HCT116 (cell line): ENCODE measurements at regions not wholly inside any gene's neighbourhood (a gene's known extent, or its start where the extent isn't known, plus 50 kb on each side); places are given as distances from the start of the nearest gene placed in this dataset.

Experiments
- ATAC-seq: fragments of 200-7000 bp; cut with Tn5 transposase; 2 replicates; pipeline ENCODE4 v1.9.1; 2020; ENCODE audit warnings: mild to moderate bottlenecking, moderate library complexity
- BruUV-seq: library from RNA; stranded (reverse); fragments of 400-500 nt; replicated peaks from 2 replicates; lab custom pipeline; 2021; lab: Mats Ljungman, UMichigan
- CTCF ChIA-PET: fragments of 300-600 bp; sonication (Branson Sonifier 250); formaldehyde crosslinking; loops from one replicate; lab custom pipeline; 2021; ENCODE audit warnings: antibody characterized with exemption; lab: Charles Lee
- POLR2A ChIA-PET: fragments of 300-600, 350-600 bp; sonication (Branson Sonifier 250); formaldehyde crosslinking; loops from one replicate; lab custom pipeline; 2021; ENCODE audit warnings: antibody characterized with exemption; lab: Charles Lee
- RAD21 ChIA-PET, 2 experiments: fragments of 300-600 bp; sonication (Branson Sonifier 250); formaldehyde crosslinking; loops; one replicate each; lab custom pipeline; 2023; ENCODE audit warnings: low total read pairs in 2 of 2; ENCODE audit not compliant: uncharacterized antibody in 2 of 2, unreplicated experiment in 2 of 2, low non-redundant PET in 1 of 2; lab: Charles Lee
- DNase-seq: peaks from one replicate; pipeline ENCODE4 v3.0.0-alpha.2; 2010; ENCODE audit warnings: low read depth, low spot score
- H2AFZ ChIP-seq: fragments of 200-600 bp; shearing (Covaris generic), sonication (generic); 2 replicates; pipeline ENCODE4 v1.6.1; 2017; ENCODE audit warnings: low read depth, mixed run types, mixed read lengths, antibody characterized with exemption, low read length; ENCODE audit not compliant: poor library complexity, severe bottlenecking
- H3K27ac ChIP-seq: 2 replicates; pipeline ENCODE4 v1.5.1; 2012; ENCODE audit warnings: low read depth, low read length
- H3K27me3 ChIP-seq: fragments of 200-600 bp; sonication (generic); 2 replicates; pipeline ENCODE4 v1.6.1; 2016; ENCODE audit warnings: mixed run types, low read length, mixed read lengths; ENCODE audit not compliant: insufficient read depth
- H3K36me3 ChIP-seq, 2 experiments: fragments of 200-500 bp in 1 of 2; fragments of 200-600 bp in 1 of 2; sonication (Bioruptor generic) in 1 of 2; sonication (generic) in 1 of 2; 2 replicates each; pipeline versions ENCODE4 v1.5.1 to v1.6.1; 2014 to 2016; ENCODE audit warnings: low read length in 2 of 2, inconsistent platforms in 1 of 2, mixed read lengths in 1 of 2, mixed run types in 1 of 2; ENCODE audit not compliant: insufficient read depth in 2 of 2, control insufficient read depth in 1 of 2
- H3K4me1 ChIP-seq, 2 experiments: fragments of 200-600 bp in 1 of 2; sonication (generic) in 1 of 2; 2 replicates each; pipeline versions ENCODE4 v1.5.1 to v1.6.1; 2012 to 2017; ENCODE audit warnings: low read length in 2 of 2, inconsistent platforms in 1 of 2, mild to moderate bottlenecking in 1 of 2, mixed read lengths in 1 of 2, mixed run types in 1 of 2, moderate library complexity in 1 of 2; ENCODE audit not compliant: insufficient read depth in 2 of 2, control insufficient read depth in 1 of 2
- H3K4me2 ChIP-seq: fragments of 200-600 bp; sonication (generic); 2 replicates; pipeline ENCODE4 v1.6.1; 2017; ENCODE audit warnings: mixed run types, low read length, mixed read lengths
- H3K4me3 ChIP-seq, 2 experiments: fragments of 200-600 bp in 1 of 2; sonication (generic) in 1 of 2; replicated peaks in 1 of 2; 2 replicates each; pipeline ENCODE4 v1.5.1; 2011 to 2016; ENCODE audit warnings: low read length in 2 of 2, control low read depth in 1 of 2, low read depth in 1 of 2, mild to moderate bottlenecking in 1 of 2, mixed read lengths in 1 of 2, mixed run types in 1 of 2
- H3K79me2 ChIP-seq: fragments of 200-600 bp; sonication (generic); 2 replicates; pipeline ENCODE4 v1.6.1; 2017; ENCODE audit warnings: mild to moderate bottlenecking, mixed run types, low read length, moderate library complexity, mixed read lengths; ENCODE audit not compliant: insufficient read depth
- H3K9ac ChIP-seq: fragments of 200-600 bp; sonication (generic); 2 replicates; pipeline ENCODE4 v1.6.1; 2016; ENCODE audit warnings: low read length, mixed read lengths
- H3K9me2 ChIP-seq: fragments of 200-600 bp; sonication (generic), shearing (Covaris generic); 2 replicates; pipeline ENCODE4 v1.6.1; 2017; ENCODE audit warnings: mixed run types, mild to moderate bottlenecking, moderate library complexity; ENCODE audit not compliant: insufficient read depth
- H3K9me3 ChIP-seq, 2 experiments: fragments of 200-500 bp in 1 of 2; fragments of 200-600 bp in 1 of 2; sonication (Bioruptor generic) in 1 of 2; sonication (generic) in 1 of 2; 2 replicates each; pipeline ENCODE4 v1.6.1; 2014 to 2017; ENCODE audit warnings: low read length in 2 of 2, mixed read lengths in 2 of 2, inconsistent platforms in 1 of 2, low read depth in 1 of 2, mild to moderate bottlenecking in 1 of 2, mixed run types in 1 of 2, moderate library complexity in 1 of 2; ENCODE audit not compliant: control insufficient read depth in 1 of 2, insufficient read depth in 1 of 2
- H4K20me1 ChIP-seq: fragments of 200-600 bp; sonication (generic), shearing (Covaris generic); 2 replicates; pipeline ENCODE4 v1.6.1; 2017; ENCODE audit warnings: mixed run types, mild to moderate bottlenecking, moderate library complexity; ENCODE audit not compliant: insufficient read depth
- EZH2phosphoT487 ChIP-seq: fragments of 200-600 bp; IDR thresholded peaks from 2 replicates; pipeline ENCODE4 v1.6.1; 2018; ENCODE audit warnings: antibody characterized with exemption, borderline replicate concordance
- SP1 ChIP-seq: IDR thresholded peaks from 2 replicates; pipeline ENCODE4 v1.6.1; 2012; ENCODE audit warnings: low read depth
- ZBTB33 ChIP-seq: IDR thresholded peaks from 2 replicates; pipeline ENCODE4 v1.6.1; 2011; ENCODE audit warnings: mild to moderate bottlenecking, low read length, moderate library complexity; ENCODE audit not compliant: insufficient replicate concordance; ENCODE audit errors: extremely low read depth
- intact Hi-C: fragments of 100-400 bp; cut with micrococcal nuclease; formaldehyde crosslinking; loops from 2 replicates; pipeline ENCODE4 v1.10.0; 2022
- TF ChIP-seq, protein P1 (sequence below): IDR thresholded peaks from 2 replicates; pipeline ENCODE4 v1.6.1; 2012; ENCODE audit warnings: low read depth

GRCh38 chr6:149182262-149182661 lies 135.2 kb upstream of the TAB2 start:
- Histone ChIP-seq H3K9me2 (no peaks in the 10 kb centered on the region), H3K27ac (no peak overlapping the region), H3K4me3 (no peak overlapping the region), H3K4me2 (no peak overlapping the region), H3K79me2 (no peaks in the 10 kb centered on the region), H2AFZ (no peak overlapping the region), H3K9me3 (no peaks in the 10 kb centered on the region), H4K20me1 (no peaks in the 10 kb centered on the region), H3K36me3 (no peaks in the 10 kb centered on the region), H3K27me3 (no peaks in the 10 kb centered on the region), H3K4me1 (no peaks in the 10 kb centered on the region), H3K9ac (no peak overlapping the region)
- ATAC-seq (no peak), DNase-seq (no peak)
- TF ChIP-seq EZH2phosphoT487 (no peak), SP1 (no peak), ZBTB33 (no peak)
- TF ChIP-seq, protein P1, sequence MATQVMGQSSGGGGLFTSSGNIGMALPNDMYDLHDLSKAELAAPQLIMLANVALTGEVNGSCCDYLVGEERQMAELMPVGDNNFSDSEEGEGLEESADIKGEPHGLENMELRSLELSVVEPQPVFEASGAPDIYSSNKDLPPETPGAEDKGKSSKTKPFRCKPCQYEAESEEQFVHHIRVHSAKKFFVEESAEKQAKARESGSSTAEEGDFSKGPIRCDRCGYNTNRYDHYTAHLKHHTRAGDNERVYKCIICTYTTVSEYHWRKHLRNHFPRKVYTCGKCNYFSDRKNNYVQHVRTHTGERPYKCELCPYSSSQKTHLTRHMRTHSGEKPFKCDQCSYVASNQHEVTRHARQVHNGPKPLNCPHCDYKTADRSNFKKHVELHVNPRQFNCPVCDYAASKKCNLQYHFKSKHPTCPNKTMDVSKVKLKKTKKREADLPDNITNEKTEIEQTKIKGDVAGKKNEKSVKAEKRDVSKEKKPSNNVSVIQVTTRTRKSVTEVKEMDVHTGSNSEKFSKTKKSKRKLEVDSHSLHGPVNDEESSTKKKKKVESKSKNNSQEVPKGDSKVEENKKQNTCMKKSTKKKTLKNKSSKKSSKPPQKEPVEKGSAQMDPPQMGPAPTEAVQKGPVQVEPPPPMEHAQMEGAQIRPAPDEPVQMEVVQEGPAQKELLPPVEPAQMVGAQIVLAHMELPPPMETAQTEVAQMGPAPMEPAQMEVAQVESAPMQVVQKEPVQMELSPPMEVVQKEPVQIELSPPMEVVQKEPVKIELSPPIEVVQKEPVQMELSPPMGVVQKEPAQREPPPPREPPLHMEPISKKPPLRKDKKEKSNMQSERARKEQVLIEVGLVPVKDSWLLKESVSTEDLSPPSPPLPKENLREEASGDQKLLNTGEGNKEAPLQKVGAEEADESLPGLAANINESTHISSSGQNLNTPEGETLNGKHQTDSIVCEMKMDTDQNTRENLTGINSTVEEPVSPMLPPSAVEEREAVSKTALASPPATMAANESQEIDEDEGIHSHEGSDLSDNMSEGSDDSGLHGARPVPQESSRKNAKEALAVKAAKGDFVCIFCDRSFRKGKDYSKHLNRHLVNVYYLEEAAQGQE = no peak
- CTCF ChIA-PET = no interaction called here
- no TSS peak for BruUV-seq
- RAD21 ChIA-PET = no interaction called here
- POLR2A ChIA-PET = no interaction called here
- intact Hi-C loops = no loop called here
